ENCODE measurements at regions not wholly inside any gene's neighbourhood (a gene's known extent, or its start where the extent isn't known, plus 50 kb on each side); places are given as distances from the start of the nearest gene placed in this dataset.

DNA sequence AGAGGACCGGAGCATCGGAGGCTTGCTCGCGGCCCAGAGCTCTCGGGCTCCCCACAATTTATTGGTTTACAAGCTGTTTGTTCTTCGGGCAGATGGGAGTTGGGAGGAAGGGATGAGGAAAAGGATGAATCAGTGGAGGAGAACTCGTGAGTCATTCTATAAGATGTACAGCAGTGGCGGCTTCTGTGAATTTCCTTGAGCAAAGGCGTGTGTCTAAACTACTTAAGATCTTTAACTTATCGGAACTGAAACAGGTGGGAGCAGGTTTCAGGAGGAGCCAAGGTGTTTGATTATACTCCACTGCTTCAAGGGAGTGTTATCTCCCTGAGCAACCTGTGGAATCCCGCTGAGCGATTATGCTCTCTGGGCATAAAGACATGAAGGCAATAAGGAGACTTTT is 50.5 kb upstream of the IBTK start:
- no peak overlapping the region for H2BK120ac ChIP-seq (ENCODE audit: low read depth, low read length)
- H4K8ac ChIP-seq (ENCODE audit: low read depth, low read length) = no peak overlapping the region
- H3K36me3 ChIP-seq (ENCODE audit: control insufficient read depth, insufficient read depth, low read length) = no peaks in the 10 kb centered on the region
- H3K18ac ChIP-seq (ENCODE audit: low read length) = no peak overlapping the region
- H3K4ac ChIP-seq (ENCODE audit: low read depth, low read length) = no peak overlapping the region
- H3K4me2 ChIP-seq (ENCODE audit: low read length) = no peak overlapping the region
- H3K9ac ChIP-seq (ENCODE audit: low read length) = no peak overlapping the region
- H3K4me1 ChIP-seq (ENCODE audit: control insufficient read depth, low read depth, low read length) = no peaks in the 10 kb centered on the region
- DNase-seq = peak; percentile 9
- no peak overlapping the region for H3K23ac ChIP-seq (ENCODE audit: low read length)
- no peak overlapping the region for H4K5ac ChIP-seq (ENCODE audit: low read length)
- H3K27me3 ChIP-seq (ENCODE audit: insufficient read depth, low read length, poor library complexity) = no peaks in the 10 kb centered on the region
- H2BK15ac ChIP-seq (replicated peaks; ENCODE audit: low read depth) = no peak overlapping the region
- no peak overlapping the region for H3K27ac ChIP-seq (ENCODE audit: low read depth, low read length)
- H3K79me2 ChIP-seq (ENCODE audit: control insufficient read depth, insufficient read depth, low read length) = no peaks in the 10 kb centered on the region
- H3K79me1 ChIP-seq (ENCODE audit: low read length) = no peaks in the 10 kb centered on the region
- H2AK5ac ChIP-seq (ENCODE audit: low read length) = no peak overlapping the region
- H3K56ac ChIP-seq (ENCODE audit: low read length) = no peak overlapping the region
- no peak overlapping the region for H2BK5ac ChIP-seq (ENCODE audit: low read length)
- no peak overlapping the region for H3K4me3 ChIP-seq (ENCODE audit: low read length)
- no CpG with 5 or more reads among the region's 12 CpGs for WGBS (ENCODE audit: extremely low coverage, insufficient coverage, low lambda C conversion rate)
